GM12891 (cell line): ENCODE measurements at regions not wholly inside any gene's neighbourhood (a gene's known extent, or its start where the extent isn't known, plus 50 kb on each side); places are given as distances from the start of the nearest gene placed in this dataset.

ENCODE experiments used
- DNase-seq: peaks from one replicate; pipeline ENCODE4 v3.0.0; 2011; ENCODE audit warnings: low spot score; ENCODE audit not compliant: insufficient read length
- FAIRE-seq: peaks from 2 replicates; lab custom pipeline; 2011; peaks lifted over from hg19 to GRCh38; lab: Jason Lieb, UNC
- PAX5 ChIP-seq: IDR thresholded peaks from 2 replicates; pipeline ENCODE4 v1.6.1; 2011; ENCODE audit warnings: low read length, moderate library complexity, mild to moderate bottlenecking; ENCODE audit not compliant: insufficient read depth, severe bottlenecking
- POLR2A ChIP-seq: IDR thresholded peaks from 2 replicates; pipeline ENCODE4 v1.6.1; 2011; ENCODE audit warnings: low read depth, low read length, control low read depth
- POLR2AphosphoS5 ChIP-seq: IDR thresholded peaks from 2 replicates; pipeline ENCODE4 v1.6.1; 2011; ENCODE audit warnings: low read depth, low read length, control low read depth
- POU2F2 ChIP-seq: IDR thresholded peaks from 2 replicates; pipeline ENCODE4 v1.6.1; 2011; ENCODE audit warnings: low read depth, mild to moderate bottlenecking, control low read depth, low read length, moderate library complexity
- SPI1 ChIP-seq: IDR thresholded peaks from 2 replicates; pipeline ENCODE4 v1.6.1; 2011; ENCODE audit warnings: low read depth, low read length, control low read depth
- TAF1 ChIP-seq: IDR thresholded peaks from 2 replicates; pipeline ENCODE4 v1.6.1; 2011; ENCODE audit warnings: low read depth, low read length, control low read depth

DNA sequence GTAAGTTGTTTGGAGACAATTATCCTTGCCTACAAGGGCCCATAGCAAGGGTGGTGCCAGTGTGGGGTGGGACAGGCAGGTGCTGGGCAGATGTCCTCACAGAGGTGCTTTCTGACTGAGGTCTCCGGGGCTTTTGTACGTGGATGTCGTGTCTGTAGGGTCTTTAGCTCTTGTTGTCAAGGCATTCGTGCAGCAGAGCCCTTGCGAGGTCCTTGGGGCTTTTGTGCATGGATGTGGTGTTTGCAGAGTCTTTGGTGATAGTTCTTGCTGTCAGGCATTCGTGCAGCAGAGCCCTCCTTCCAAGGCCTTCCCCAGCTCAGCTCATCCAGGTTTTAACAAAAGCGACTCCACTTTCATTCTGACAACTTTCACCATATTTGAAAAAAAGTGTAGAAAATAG, 116.0 kb upstream of the TMEM18 start:
- no peak for TF ChIP-seq PAX5
- no peak for TF ChIP-seq POLR2A
- no peak for TF ChIP-seq POU2F2
- TF ChIP-seq SPI1, result no peak
- no peak for TF ChIP-seq POLR2AphosphoS5
- no peak for TF ChIP-seq TAF1
- DNase-seq, result no peak
- no peak for FAIRE-seq

DNA sequence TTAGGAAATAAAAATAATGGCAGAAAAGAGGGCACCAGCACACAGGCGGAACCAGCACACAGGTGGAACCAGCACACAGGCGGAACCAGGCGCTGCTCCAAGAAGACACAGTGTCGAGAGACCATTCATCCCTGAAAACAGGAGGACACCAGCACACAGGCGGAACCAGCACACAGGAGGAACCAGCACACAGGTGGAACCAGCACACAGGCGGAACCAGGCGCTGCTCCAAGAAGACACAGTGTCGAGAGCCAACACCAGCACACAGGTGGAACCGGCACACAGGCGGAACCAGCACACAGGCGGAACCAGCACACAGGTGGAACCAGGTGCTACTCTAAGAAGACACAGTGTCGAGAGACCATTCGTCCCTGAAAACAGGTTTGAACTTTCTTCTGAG, 115.5 kb upstream of the TMEM18 start:
- FAIRE-seq (no peak), DNase-seq (no peak)
- TF ChIP-seq PAX5, result no peak
- TF ChIP-seq POLR2A, result no peak
- TF ChIP-seq POLR2AphosphoS5, result no peak
- TF ChIP-seq TAF1, result no peak
- no peak for TF ChIP-seq SPI1
- TF ChIP-seq POU2F2, result no peak

DNA sequence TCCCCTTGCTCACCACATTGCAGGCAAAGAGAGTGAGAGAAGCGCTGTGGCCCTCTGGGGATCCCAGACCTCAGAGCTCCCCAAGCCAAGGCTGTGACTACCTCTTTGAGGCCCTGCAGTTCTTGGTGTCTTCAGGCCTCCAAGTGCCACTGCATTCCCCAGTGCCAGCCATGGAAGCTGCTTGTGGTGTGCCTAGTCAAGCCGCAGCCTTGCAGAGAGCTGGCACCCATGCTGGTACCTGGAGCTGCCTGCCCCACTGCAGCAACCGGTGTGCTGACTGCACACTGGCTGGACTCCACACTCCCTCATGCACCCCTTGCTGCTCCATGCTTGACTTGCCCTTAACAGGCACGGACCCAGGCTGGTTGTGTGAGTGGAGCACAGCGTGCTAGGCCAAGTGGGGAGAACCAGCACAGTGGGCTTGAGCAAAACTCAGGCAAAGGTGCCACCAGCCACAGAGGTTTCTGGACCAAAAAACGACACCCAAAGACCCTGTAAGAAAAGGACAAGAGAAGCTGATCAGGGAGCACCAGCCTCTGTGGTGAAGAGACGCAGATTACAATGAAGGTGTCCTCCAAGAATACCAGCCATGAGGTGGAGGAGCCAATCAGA, 113.5 kb upstream of the TMEM18 start:
- TF ChIP-seq POU2F2 (no peak), POLR2A (no peak), POLR2AphosphoS5 (no peak), TAF1 (no peak), SPI1 (no peak), PAX5 (no peak)
- DNase-seq (no peak), FAIRE-seq (no peak)

DNA sequence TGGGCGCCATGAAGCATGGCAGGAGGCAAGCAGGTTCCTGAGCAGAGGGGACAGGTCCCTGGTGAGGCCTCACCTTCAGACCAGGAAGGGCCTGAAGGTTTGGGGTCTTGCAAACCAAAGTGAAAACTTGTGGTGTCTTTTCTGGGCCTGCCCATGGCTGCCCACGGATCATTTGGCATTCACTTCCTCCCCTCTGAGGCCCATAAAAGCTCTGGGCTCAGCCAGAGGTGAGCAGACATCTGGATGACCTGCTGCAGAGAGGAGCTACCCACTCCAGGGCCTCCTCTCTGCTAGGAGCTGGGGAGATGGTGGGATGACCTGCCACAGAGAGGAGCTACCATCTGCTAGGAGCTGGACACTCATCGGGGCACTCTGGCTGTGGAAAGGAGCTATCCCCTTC, 112.9 kb upstream of the TMEM18 start:
- no peak for TF ChIP-seq TAF1
- FAIRE-seq, result no peak

DNA sequence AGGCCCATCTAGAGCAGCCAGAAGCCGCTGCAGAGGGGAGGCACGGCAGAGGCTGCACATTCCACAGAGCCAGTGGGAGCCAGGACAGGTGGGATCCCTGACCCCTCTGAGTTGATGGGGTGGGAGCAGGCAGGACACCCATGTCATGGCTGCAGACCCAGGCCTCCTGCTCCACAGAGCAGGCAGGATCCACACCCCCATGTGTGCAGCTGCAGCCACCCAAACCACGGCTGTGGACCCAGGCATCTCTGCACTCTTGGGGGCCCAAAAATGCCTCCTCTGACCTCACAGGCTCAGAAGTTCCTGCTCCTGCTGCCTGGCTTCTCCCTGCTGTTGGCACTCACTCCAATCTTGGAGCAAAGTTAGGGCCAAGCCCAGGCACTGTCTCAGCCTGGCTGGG, 112.3 kb upstream of the TMEM18 start:
- no peak for DNase-seq
- TF ChIP-seq POLR2A (no peak), TAF1 (no peak), SPI1 (no peak), POLR2AphosphoS5 (no peak), POU2F2 (no peak), PAX5 (no peak)
- FAIRE-seq, result no peak

More for the DNA sequence above, 112.9 kb upstream of the TMEM18 start:
- DNase-seq, result no peak

DNA sequence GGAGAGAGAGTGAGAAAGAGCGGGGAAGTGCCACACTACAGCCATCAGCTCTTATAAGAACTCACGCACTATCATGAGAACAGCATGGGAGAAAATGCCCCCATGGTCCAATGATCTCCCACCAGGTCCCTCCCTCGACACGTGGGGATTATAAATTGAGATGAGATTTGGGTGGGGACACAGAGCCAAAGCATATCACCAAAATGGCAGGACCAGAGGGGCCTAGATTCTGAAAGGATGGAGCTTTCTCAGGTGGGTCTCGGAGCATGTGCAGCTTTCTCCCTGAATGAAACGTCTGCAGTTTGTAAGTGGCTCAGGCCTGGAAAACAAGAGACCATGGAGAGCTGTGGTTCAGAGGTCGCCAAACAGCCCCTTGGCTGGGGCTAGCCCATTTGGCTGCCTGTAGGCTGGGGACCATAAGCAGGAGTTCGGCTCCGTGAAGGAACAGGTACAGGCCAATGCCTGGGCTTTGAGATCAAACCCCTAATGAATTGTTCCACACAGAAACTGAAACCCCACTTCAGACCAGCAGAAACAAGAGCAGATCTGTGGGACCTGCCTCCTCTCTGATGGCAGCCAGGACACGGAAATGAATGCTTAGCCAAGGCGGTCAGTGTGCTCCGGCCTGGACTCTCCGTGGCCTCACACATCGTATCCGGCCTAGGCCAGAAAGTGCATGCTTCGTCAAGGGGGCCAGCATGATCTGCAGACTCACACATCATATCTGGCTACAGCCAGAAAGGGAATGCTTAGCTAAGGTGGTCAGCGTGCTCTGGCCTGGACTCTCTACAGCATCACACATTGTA, 111.2 kb upstream of the TMEM18 start:
- TF ChIP-seq SPI1 (no peak), POLR2A (no peak), TAF1 (no peak), POU2F2 (no peak), PAX5 (no peak)
- FAIRE-seq (no peak), DNase-seq (no peak)

DNA sequence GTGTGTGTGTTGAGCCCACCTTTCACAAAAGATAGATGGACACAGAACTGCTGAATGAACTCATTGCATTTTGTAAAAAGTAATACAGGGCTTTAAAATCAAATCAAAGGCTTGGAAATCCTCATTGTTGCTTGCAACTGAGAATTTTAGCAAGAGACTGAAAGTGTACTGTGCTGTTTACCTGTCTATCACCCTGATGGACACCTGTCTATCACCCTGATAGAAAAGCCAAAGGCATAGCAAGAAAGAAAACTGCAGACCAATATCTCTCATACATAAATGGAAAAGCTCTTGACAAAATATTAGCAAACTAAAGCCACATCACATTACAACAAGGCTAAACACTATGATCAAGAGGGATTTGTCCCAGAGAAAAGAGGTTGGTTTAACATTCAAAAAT, 107.5 kb upstream of the TMEM18 start:
- FAIRE-seq, result no peak
- TF ChIP-seq POU2F2 (no peak), TAF1 (no peak), POLR2A (no peak), PAX5 (no peak), SPI1 (no peak), POLR2AphosphoS5 (no peak)

DNA sequence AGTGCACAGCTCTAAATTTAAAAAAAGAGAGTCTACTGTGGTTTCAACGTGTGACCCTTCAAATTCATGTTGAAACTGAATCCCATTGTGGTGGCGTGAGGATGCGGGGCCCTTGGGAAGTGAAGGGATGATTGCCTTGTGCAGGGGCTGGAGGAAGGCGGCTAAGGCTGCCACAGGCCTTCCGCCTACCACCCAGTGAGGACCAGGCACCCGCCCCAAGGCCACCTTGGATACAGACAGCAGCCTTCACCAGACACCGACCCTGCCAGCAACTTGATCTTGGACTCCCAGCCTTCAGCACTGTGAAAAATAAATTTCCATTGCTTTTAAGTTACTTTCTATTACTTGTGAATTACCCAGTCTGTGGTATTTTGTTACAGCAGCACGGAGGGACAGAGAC, 103.4 kb upstream of the TMEM18 start:
- no peak for DNase-seq
- TF ChIP-seq POLR2A, result no peak
- TF ChIP-seq PAX5, result no peak
- FAIRE-seq, result no peak

More for the DNA sequence above, 107.5 kb upstream of the TMEM18 start:
- no peak for DNase-seq

DNA sequence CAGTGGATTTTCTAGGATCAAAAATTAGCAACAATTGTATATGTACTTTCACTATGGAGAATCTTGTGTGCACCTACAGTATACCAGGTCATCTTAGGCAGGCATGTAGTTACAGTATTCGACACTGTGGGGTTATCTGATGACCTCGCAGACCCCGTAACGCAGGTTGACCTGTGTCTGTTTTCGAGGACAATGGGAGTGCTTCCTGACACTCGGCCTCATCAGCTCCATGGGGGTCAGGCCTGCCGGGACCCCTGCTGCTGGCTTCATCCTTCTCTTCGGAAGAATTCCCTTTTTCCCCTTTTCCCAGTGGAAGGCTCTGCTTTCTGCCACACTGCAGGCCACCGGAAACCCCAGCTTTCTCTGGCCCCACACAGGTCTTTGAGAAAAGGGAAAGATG, 102.8 kb upstream of the TMEM18 start:
- FAIRE-seq (no peak), DNase-seq (no peak)
- TF ChIP-seq POU2F2, result no peak
- TF ChIP-seq POLR2A, result no peak
- TF ChIP-seq TAF1, result no peak
- TF ChIP-seq POLR2AphosphoS5, result no peak
- TF ChIP-seq PAX5, result no peak
- no peak for TF ChIP-seq SPI1
